Stimulated activated CD4-positive, alpha-beta T cell treated with anti-CD3 and anti-CD28 coated beads, Interleukin-12 subunit alpha, Interleukin-12 subunit beta, amount 100 ng/mL, for 24 hours (primary cell): ENCODE measurements at regions not wholly inside any gene's neighbourhood (a gene's known extent, or its start where the extent isn't known, plus 50 kb on each side); places are given as distances from the start of the nearest gene placed in this dataset.

ENCODE experiments used
- DNase-seq, 2 experiments: peaks; one replicate each; pipeline ENCODE4 v3.0.0-alpha.2; 2020; ENCODE audit warnings: low read depth in 2 of 2

- no peak for DNase-seq
These were observed 215.7 kb upstream of the FOXF1 start for GRCh38 chr16:86294535-86295196.

GRCh38 chr16:86296256-86296655 is 214.1 kb upstream of the FOXF1 start:
- DNase-seq = no peak

DNA sequence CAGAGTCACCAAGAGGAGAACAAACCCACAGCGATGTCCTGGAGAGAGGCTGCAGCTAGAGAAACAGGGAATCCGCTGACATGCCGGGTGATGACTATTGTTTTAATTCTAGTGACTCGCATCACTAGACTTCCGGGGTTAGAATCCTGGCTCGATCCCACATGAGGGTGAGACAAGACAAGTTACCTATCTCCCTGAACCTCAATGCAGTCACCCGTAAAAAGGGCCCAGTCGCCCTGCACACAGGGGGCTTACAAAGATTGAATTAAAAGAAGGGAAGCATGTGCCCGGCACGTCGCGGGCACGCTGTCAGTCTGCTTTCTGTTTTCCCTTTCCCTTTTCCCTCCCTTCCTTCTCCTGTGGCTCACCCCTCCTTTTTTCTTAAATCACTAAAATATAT is 212.9 kb upstream of the FOXF1 start:
- DNase-seq = no peak

GRCh38 chr16:86297866-86298757 is 212.2 kb upstream of the FOXF1 start:
- no peak for DNase-seq

GRCh38 chr16:86298758-86299134 is 211.6 kb upstream of the FOXF1 start:
- no peak for DNase-seq

GRCh38 chr16:86299882-86300610 is 210.3 kb upstream of the FOXF1 start:
- DNase-seq = no peak

GRCh38 chr16:86300746-86301481 is 209.4 kb upstream of the FOXF1 start:
- DNase-seq = no peak

GRCh38 chr16:86302421-86303109 is 207.8 kb upstream of the FOXF1 start:
- no peak for DNase-seq

- DNase-seq = no peak
These were observed 206.3 kb upstream of the FOXF1 start for GRCh38 chr16:86303787-86304678.

DNA sequence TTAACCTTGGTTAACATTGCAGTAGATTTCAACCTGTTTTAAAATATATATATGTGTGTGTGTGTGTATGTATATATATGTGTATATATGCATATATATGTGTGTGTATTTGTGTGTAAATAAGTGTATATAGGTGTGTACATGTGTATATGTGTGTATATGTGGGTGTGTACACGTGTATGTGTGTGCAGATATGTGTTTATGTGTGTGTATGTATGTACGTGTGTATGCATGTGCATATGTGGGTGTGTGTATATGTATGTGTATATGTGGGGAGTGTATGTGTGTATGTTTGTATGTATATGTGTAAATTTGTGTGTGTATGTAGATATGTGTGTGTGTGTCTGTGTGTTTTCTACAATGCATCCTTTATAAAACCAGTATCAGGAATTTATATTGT is 205.5 kb upstream of the FOXF1 start:
- no peak for DNase-seq

DNA sequence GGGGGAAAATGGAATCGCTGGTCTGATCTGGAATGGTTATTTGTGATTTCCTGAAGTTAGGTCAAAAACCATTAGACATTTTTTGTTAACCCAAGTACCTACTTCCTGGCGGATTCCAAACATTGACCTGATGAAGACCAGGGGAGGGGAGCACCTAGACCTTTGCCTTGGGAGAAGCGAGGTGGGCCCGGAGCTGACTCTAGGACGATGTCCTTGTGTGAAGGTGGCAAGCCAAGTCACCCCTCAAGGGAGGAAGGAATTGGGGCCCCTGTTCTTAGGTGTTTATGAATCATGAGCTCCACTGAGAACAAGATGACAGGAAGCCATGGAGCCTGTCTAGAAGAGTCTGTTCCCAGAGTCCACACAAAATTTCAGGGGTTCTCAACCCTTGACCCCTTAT is 204.9 kb upstream of the FOXF1 start:
- DNase-seq = no peak

- no peak for DNase-seq
These were observed 204.2 kb upstream of the FOXF1 start for GRCh38 chr16:86306011-86306644.

DNA sequence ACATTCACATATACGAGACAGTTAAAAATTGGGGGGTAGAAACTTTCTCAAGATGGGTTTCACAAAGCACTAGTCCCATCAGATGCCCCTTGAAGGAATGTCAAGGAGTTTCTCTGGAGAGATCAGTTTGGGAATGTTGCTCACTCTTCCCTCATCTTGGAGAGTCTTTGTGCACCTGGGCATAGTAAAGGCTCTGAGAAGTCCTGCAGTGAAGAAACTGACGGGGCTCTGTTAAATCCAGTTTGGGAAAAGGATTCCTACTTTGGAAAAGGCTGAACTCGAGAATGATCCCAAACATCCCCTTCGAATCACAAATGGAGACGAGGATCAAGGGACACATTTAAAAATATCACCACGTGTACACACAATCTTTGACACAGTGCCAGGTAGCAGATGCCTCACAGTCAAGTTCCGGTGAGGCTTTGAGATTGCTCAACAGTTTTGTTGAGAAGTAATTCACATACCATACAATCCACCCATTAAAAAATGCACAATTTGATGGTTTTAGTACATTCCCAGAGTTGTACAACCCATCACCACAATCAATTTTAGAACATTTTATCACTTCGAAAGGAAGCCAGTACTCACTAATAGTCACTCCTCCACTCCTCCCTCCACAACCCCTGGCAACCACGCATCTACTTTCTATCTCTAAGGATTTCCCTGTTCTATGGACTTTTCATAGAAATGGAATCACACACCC is 203.4 kb upstream of the FOXF1 start:
- DNase-seq = no peak

- DNase-seq = no peak
These were observed 202.8 kb upstream of the FOXF1 start for GRCh38 chr16:86307514-86307903.

- no peak for DNase-seq
These were observed 201.8 kb upstream of the FOXF1 start for GRCh38 chr16:86308514-86308913.

DNA sequence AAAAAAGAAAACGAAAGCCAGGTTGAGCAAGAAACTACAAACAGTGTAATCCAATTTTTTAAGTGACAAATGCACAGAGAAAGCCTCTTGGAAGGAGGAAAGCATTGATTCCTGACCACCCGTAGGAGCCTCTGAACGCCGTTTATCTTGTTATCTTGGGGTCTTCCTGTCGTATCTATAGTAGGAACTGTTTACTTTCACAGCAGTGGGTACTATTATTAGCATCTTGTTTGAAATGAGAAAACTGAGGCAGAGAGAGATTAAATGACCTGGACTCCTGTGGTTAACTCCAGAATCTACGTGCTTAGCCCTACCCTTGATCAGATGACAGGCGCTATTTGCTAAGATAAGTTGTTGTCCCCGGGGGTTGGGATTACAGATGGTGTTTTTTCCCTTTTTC is 196.7 kb upstream of the FOXF1 start:
- no peak for DNase-seq

- DNase-seq = no peak
These were observed 195.8 kb upstream of the FOXF1 start for GRCh38 chr16:86314402-86315025.

- no peak for DNase-seq
These were observed 193.1 kb upstream of the FOXF1 start for GRCh38 chr16:86316967-86317812.
